H54 (cell line): ENCODE measurements at regions not wholly inside any gene's neighbourhood (a gene's known extent, or its start where the extent isn't known, plus 50 kb on each side); places are given as distances from the start of the nearest gene placed in this dataset.

Source experiments
- DNase-seq: peaks from one replicate; pipeline ENCODE4 v3.0.0; 2011; ENCODE audit warnings: low spot score, mixed read lengths; ENCODE audit not compliant: insufficient read length
- FAIRE-seq: peaks from 3 replicates; lab custom pipeline; 2011; peaks lifted over from hg19 to GRCh38; lab: Jason Lieb, UNC
- POLR2A ChIP-seq: IDR thresholded peaks from 2 replicates; pipeline ENCODE4 v1.6.1; 2011; ENCODE audit warnings: low read depth, mild to moderate bottlenecking, low read length

- TF ChIP-seq POLR2A, result no peak
- no peak for FAIRE-seq
Measured at GRCh38 chr12:132390287-132391076, 61.1 kb upstream of the GALNT9 start.

GRCh38 chr12:132389526-132390286 is 60.3 kb upstream of the GALNT9 start:
- FAIRE-seq, result no peak
- TF ChIP-seq POLR2A, result no peak
- no peak for DNase-seq

More at GRCh38 chr12:132390287-132391076, 61.1 kb upstream of the GALNT9 start:
- DNase-seq, result no peak

GRCh38 chr12:132389026-132389425 is 59.6 kb upstream of the GALNT9 start:
- FAIRE-seq, result no peak
- no peak for DNase-seq
- TF ChIP-seq POLR2A, result no peak

- DNase-seq (no peak), FAIRE-seq (no peak)
- TF ChIP-seq POLR2A, result no peak
Measured at GRCh38 chr12:132388379-132389015, 59.1 kb upstream of the GALNT9 start.

- DNase-seq (no peak), FAIRE-seq (no peak)
- no peak for TF ChIP-seq POLR2A
Measured at GRCh38 chr12:132386926-132387497, 57.6 kb upstream of the GALNT9 start.

- no peak for TF ChIP-seq POLR2A
- no peak for FAIRE-seq
Measured at GRCh38 chr12:132385923-132386751, 56.7 kb upstream of the GALNT9 start.

GRCh38 chr12:132384916-132385774 is 55.8 kb upstream of the GALNT9 start:
- TF ChIP-seq POLR2A, result no peak
- DNase-seq (no peak), FAIRE-seq (no peak)

More at GRCh38 chr12:132385923-132386751, 56.7 kb upstream of the GALNT9 start:
- no peak for DNase-seq

GRCh38 chr12:132380641-132381040 is 51.3 kb upstream of the GALNT9 start:
- FAIRE-seq (no peak), DNase-seq (no peak)
- TF ChIP-seq POLR2A, result no peak

- no peak for FAIRE-seq
- no peak for TF ChIP-seq POLR2A
Measured at GRCh38 chr12:132379996-132380395, 50.6 kb upstream of the GALNT9 start.

GRCh38 chr12:132379576-132379975 is 50.2 kb upstream of the GALNT9 start:
- FAIRE-seq, result no peak
- TF ChIP-seq POLR2A, result no peak
- no peak for DNase-seq

More at GRCh38 chr12:132379996-132380395, 50.6 kb upstream of the GALNT9 start:
- DNase-seq, result no peak
